B cell (primary cell): ENCODE measurements at regions not wholly inside any gene's neighbourhood (a gene's known extent, or its start where the extent isn't known, plus 50 kb on each side); places are given as distances from the start of the nearest gene placed in this dataset.

Experiments used
- CTCF ChIP-seq: fragments of 200-600 bp; IDR thresholded peaks from one replicate; pipeline ENCODE4 v1.8.0; 2022; ENCODE audit warnings: antibody characterized with exemption, mild to moderate bottlenecking
- EZH2 ChIP-seq: IDR thresholded peaks from 2 replicates; pipeline ENCODE4 v1.6.1; 2012; ENCODE audit warnings: borderline replicate concordance, low read depth, mild to moderate bottlenecking, moderate library complexity, low read length; ENCODE audit not compliant: insufficient read depth, poor library complexity, severe bottlenecking

GRCh38 chr7:155233311-155234157, 64.1 kb upstream of the INSIG1 start:
- TF ChIP-seq EZH2, result no peak
- TF ChIP-seq CTCF, result no peak
